ENCODE measurements at regions not wholly inside any gene's neighbourhood (a gene's known extent, or its start where the extent isn't known, plus 50 kb on each side); places are given as distances from the start of the nearest gene placed in this dataset.

DNA sequence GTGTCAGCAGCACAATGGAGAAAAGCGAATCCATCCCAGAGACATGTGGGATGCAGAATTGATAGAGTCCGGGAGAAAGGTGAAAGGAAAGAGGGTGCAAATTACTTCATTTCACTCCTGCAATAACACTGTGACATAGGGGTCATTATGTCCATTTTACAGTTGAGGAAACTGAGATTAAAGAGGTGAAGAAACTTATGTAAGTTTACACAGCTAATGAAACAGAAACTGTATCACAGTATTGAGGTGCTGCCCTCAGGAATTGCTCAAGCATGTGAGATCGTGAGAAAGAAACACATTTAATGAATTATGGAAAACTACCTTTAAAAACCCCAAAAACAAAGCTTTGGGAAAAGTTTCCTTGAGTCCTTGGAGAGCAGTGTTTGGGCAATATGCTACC lies 103.6 kb upstream of the PFN2 start:
- no peak for TF ChIP-seq POLR2A (IDR thresholded peaks at IDR 0.05)
- TF ChIP-seq, protein P1, sequence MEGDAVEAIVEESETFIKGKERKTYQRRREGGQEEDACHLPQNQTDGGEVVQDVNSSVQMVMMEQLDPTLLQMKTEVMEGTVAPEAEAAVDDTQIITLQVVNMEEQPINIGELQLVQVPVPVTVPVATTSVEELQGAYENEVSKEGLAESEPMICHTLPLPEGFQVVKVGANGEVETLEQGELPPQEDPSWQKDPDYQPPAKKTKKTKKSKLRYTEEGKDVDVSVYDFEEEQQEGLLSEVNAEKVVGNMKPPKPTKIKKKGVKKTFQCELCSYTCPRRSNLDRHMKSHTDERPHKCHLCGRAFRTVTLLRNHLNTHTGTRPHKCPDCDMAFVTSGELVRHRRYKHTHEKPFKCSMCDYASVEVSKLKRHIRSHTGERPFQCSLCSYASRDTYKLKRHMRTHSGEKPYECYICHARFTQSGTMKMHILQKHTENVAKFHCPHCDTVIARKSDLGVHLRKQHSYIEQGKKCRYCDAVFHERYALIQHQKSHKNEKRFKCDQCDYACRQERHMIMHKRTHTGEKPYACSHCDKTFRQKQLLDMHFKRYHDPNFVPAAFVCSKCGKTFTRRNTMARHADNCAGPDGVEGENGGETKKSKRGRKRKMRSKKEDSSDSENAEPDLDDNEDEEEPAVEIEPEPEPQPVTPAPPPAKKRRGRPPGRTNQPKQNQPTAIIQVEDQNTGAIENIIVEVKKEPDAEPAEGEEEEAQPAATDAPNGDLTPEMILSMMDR (IDR thresholded peaks at IDR 0.05): no peak
- no peak for TF ChIP-seq POLR2AphosphoS5 (IDR thresholded peaks at IDR 0.05; ENCODE audit: insufficient read depth in 1 of 2, low read depth in 1 of 2)
